ENCODE measurements at regions not wholly inside any gene's neighbourhood (a gene's known extent, or its start where the extent isn't known, plus 50 kb on each side); places are given as distances from the start of the nearest gene placed in this dataset.

DNA sequence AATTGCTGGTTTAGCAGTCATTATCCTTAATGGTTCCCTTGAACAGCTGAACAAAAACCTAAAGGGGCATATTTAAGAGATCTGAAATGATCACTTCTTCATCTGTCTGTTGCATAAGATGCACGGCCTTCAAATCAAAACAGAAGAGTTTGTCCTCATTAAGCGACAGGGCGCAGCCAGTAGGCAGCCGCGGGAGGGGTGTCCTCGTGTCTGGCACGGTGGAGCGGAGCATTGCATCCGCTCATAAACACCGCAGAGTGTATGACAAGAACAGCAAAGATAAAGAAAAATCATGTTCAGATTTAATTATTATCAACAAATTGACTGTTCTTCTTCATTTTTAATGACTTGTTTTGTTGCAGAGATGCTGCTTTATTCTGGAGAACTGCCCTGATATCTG is 255.6 kb upstream of the ADARB2 start:
- dilution Hi-C loops (cut with HindIII; ENCODE audit: low sequenced_read_pairs, unreplicated experiment) (no loop called here), in situ Hi-C loops (cut with MboI; ENCODE audit: low sequenced_read_pairs) (no loop called here), intact Hi-C loops (cut with micrococcal nuclease) (no loop called here)
- no peaks in the 10 kb centered on the region for H3K79me1 ChIP-seq (ENCODE audit: low read depth in 1 of 2, low read length in 2 of 2)
- H3K4ac ChIP-seq (ENCODE audit: low read depth, low read length), result no peak overlapping the region
- H3K4me3 ChIP-seq (ENCODE audit: insufficient read depth, low read depth, low read length), result no peak overlapping the region
- H4K20me1 ChIP-seq (ENCODE audit: insufficient read depth, low read length), result no peaks in the 10 kb centered on the region
- DNase-seq (no peak), ATAC-seq (ENCODE audit: low read depth) (no peak)
- TF ChIP-seq CHD1 (IDR thresholded peaks at IDR 0.05; ENCODE audit: low read depth, low read length) (no peak), POLR2A (IDR thresholded peaks at IDR 0.05; ENCODE audit: low read depth, low read length) (no peak), MAFK (IDR thresholded peaks at IDR 0.05; ENCODE audit: low read depth, low read length) (no peak), MAZ (IDR thresholded peaks at IDR 0.05; ENCODE audit: borderline replicate concordance, low read depth, low read length) (no peak), NFE2L2 (IDR thresholded peaks at IDR 0.05; ENCODE audit: low read depth, low read length) (no peak), RFX5 (IDR thresholded peaks at IDR 0.05; ENCODE audit: low read depth, low read length) (no peak), SMC3 (IDR thresholded peaks at IDR 0.05; ENCODE audit: low read depth, low read length) (no peak), FOS (IDR thresholded peaks at IDR 0.05; ENCODE audit: low read depth, low read length) (no peak), BHLHE40 (IDR thresholded peaks at IDR 0.05; ENCODE audit: low read depth, low read length) (no peak)
- TF ChIP-seq, protein P1, sequence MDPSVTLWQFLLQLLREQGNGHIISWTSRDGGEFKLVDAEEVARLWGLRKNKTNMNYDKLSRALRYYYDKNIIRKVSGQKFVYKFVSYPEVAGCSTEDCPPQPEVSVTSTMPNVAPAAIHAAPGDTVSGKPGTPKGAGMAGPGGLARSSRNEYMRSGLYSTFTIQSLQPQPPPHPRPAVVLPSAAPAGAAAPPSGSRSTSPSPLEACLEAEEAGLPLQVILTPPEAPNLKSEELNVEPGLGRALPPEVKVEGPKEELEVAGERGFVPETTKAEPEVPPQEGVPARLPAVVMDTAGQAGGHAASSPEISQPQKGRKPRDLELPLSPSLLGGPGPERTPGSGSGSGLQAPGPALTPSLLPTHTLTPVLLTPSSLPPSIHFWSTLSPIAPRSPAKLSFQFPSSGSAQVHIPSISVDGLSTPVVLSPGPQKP (IDR thresholded peaks at IDR 0.05; ENCODE audit: borderline replicate concordance, low read depth, low read length), result no peak
- TF ChIP-seq, protein P2, sequence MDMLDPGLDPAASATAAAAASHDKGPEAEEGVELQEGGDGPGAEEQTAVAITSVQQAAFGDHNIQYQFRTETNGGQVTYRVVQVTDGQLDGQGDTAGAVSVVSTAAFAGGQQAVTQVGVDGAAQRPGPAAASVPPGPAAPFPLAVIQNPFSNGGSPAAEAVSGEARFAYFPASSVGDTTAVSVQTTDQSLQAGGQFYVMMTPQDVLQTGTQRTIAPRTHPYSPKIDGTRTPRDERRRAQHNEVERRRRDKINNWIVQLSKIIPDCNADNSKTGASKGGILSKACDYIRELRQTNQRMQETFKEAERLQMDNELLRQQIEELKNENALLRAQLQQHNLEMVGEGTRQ (IDR thresholded peaks at IDR 0.05; ENCODE audit: low read depth, low read length), result no peak
- TF ChIP-seq, protein P3, sequence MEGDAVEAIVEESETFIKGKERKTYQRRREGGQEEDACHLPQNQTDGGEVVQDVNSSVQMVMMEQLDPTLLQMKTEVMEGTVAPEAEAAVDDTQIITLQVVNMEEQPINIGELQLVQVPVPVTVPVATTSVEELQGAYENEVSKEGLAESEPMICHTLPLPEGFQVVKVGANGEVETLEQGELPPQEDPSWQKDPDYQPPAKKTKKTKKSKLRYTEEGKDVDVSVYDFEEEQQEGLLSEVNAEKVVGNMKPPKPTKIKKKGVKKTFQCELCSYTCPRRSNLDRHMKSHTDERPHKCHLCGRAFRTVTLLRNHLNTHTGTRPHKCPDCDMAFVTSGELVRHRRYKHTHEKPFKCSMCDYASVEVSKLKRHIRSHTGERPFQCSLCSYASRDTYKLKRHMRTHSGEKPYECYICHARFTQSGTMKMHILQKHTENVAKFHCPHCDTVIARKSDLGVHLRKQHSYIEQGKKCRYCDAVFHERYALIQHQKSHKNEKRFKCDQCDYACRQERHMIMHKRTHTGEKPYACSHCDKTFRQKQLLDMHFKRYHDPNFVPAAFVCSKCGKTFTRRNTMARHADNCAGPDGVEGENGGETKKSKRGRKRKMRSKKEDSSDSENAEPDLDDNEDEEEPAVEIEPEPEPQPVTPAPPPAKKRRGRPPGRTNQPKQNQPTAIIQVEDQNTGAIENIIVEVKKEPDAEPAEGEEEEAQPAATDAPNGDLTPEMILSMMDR (conservative IDR thresholded peaks at IDR 0.05; ENCODE audit: low read depth, low read length), result no peak
- ChIA-PET POLR2A (ENCODE audit: unreplicated experiment) (no interaction called here), CTCF (no interaction called here)
- WGBS, 2 experiments (ENCODE audit: extremely low coverage in 2 of 2, insufficient read length in 1 of 2), result no CpG with 5 or more reads among the region's 10 CpGs
- no peak overlapping the region for H2BK5ac ChIP-seq (ENCODE audit: low read depth, low read length, poor library complexity, severe bottlenecking)
- H4K5ac ChIP-seq (ENCODE audit: low read depth, low read length), result no peak overlapping the region
- no peak overlapping the region for H3K9ac ChIP-seq (ENCODE audit: low read depth, low read length)
- H3K27ac ChIP-seq (ENCODE audit: insufficient read depth, low read length), result no peak overlapping the region
- no peaks in the 10 kb centered on the region for H3K36me3 ChIP-seq (ENCODE audit: control insufficient read depth, insufficient read depth, low read length)
- H2AFZ ChIP-seq (replicated peaks; ENCODE audit: low read length, poor library complexity), result no peak overlapping the region
- H3K27me3 ChIP-seq (ENCODE audit: control insufficient read depth, insufficient read depth, low read length), result no peaks in the 10 kb centered on the region
- peaks cover 18% of the 10 kb centered on the region for H3K9me3 ChIP-seq (ENCODE audit: control insufficient read depth, insufficient read depth, low read length)
- H2BK20ac ChIP-seq (ENCODE audit: low read depth, low read length), result no peak overlapping the region
- H3K4me2 ChIP-seq (ENCODE audit: low read depth, low read length), result no peak overlapping the region
- H2BK120ac ChIP-seq (ENCODE audit: low read depth, low read length), result no peak overlapping the region
- no peak overlapping the region for H2BK15ac ChIP-seq (ENCODE audit: low read depth, low read length)
- BruUV-seq (replicated peaks), result no TSS peak
- no peak overlapping the region for H3K18ac ChIP-seq (ENCODE audit: low read depth, low read length)
- no peak overlapping the region for H3K23ac ChIP-seq (ENCODE audit: low read depth, low read length)
- H2AK5ac ChIP-seq (ENCODE audit: low read depth, low read length), result no peak overlapping the region
- H3K56ac ChIP-seq (ENCODE audit: extremely low read depth, insufficient read depth, low read length), result no peak overlapping the region
- H2AK9ac ChIP-seq (replicated peaks; ENCODE audit: low read depth, low read length, poor library complexity), result no peak overlapping the region
- no peak overlapping the region for H4K8ac ChIP-seq (ENCODE audit: low read depth in 2 of 2, low read length in 2 of 2)
- H4K91ac ChIP-seq (ENCODE audit: insufficient read depth, low read depth, low read length), result no peak overlapping the region
- H3K14ac ChIP-seq (replicated peaks; ENCODE audit: low read depth, low read length), result no peak overlapping the region
- no peaks in the 10 kb centered on the region for H3K9me1 ChIP-seq (ENCODE audit: insufficient read depth, low read length)
- H3K4me1 ChIP-seq (ENCODE audit: control insufficient read depth, insufficient read depth, low read length), result no peaks in the 10 kb centered on the region
